K562 (cell line): ENCODE measurements at regions not wholly inside any gene's neighbourhood (a gene's known extent, or its start where the extent isn't known, plus 50 kb on each side); places are given as distances from the start of the nearest gene placed in this dataset.

Experiments used
- ATAC-seq: fragments of 200-7000 bp; cut with Tn5 transposase; 3 replicates; pipeline ENCODE4 v1.9.1; 2020; ENCODE audit warnings: moderate library complexity
- BruUV-seq: library from RNA; stranded (reverse); fragments of 400-500 nt; replicated peaks from 2 replicates; lab custom pipeline; 2021; lab: Mats Ljungman, UMichigan
- CTCF ChIA-PET: fragments of 300-600 bp; formaldehyde crosslinking; extraction: SDS; loops from one replicate; lab custom pipeline; 2021; ENCODE audit warnings: low intra/inter-chr PET ratio; lab: Yijun Ruan, JAX
- POLR2A ChIA-PET: fragments of 300-600, 350-650 bp; sonication (Branson Sonifier 250); formaldehyde crosslinking; extraction: SDS; loops from one replicate; lab custom pipeline; 2021; ENCODE audit warnings: antibody characterized with exemption, inconsistent platforms; lab: Yijun Ruan, JAX
- DNase-seq, 4 experiments: peaks; one replicate each; pipeline versions ENCODE4 v3.0.0 to v3.0.0-alpha.2; 2011 to 2018; ENCODE audit warnings: low spot score in 3 of 4, mixed read lengths in 3 of 4; ENCODE audit errors: extremely low read depth in 1 of 4
- FAIRE-seq: peaks from 2 replicates; lab custom pipeline; 2011; peaks lifted over from hg19 to GRCh38; lab: Jason Lieb, UNC
- H2AFZ ChIP-seq: 2 replicates; pipeline ENCODE4 v1.6.0; 2011; ENCODE audit warnings: low read depth, low read length, control low read depth, inconsistent platforms
- H3K27ac ChIP-seq: fragments of 200-600 bp; 3 replicates; pipeline ENCODE4 v1.8.0; 2011; ENCODE audit warnings: low read depth, mild to moderate bottlenecking, control low read depth, inconsistent platforms, low read length, moderate library complexity, mixed read lengths; ENCODE audit errors: extremely low read depth
- H3K27me3 ChIP-seq, 2 experiments: fragments of 300-600 bp in 1 of 2; 2 replicates in 1 of 2; 3 replicates in 1 of 2; pipeline versions ENCODE4 v1.6.0 to v1.8.0; 2011; ENCODE audit warnings: inconsistent platforms in 2 of 2, low read length in 2 of 2, mild to moderate bottlenecking in 1 of 2, mixed read lengths in 1 of 2, moderate library complexity in 1 of 2; ENCODE audit not compliant: control insufficient read depth in 2 of 2, insufficient read depth in 2 of 2
- H3K36me3 ChIP-seq: fragments of 300-600 bp; 3 replicates; pipeline ENCODE4 v1.8.0; 2011; ENCODE audit warnings: mild to moderate bottlenecking, low read length, inconsistent platforms; ENCODE audit not compliant: control insufficient read depth, insufficient read depth
- H3K4me1 ChIP-seq, 2 experiments: fragments of 200-600 bp in 1 of 2; replicated peaks in 1 of 2; 2 replicates in 1 of 2; 3 replicates in 1 of 2; pipeline versions ENCODE4 v1.5.1 to v1.8.0; 2011; ENCODE audit warnings: inconsistent platforms in 2 of 2, low read length in 2 of 2, mild to moderate bottlenecking in 1 of 2, mixed read lengths in 1 of 2, moderate library complexity in 1 of 2; ENCODE audit not compliant: control insufficient read depth in 2 of 2, insufficient read depth in 2 of 2
- H3K4me2 ChIP-seq: 2 replicates; pipeline ENCODE4 v1.6.1; 2011; ENCODE audit warnings: low read length, control low read depth, inconsistent platforms, mixed read lengths; ENCODE audit not compliant: insufficient read depth
- H3K4me3 ChIP-seq: fragments of 200-600 bp; sonication (generic), shearing (Covaris generic); 2 replicates; pipeline ENCODE4 v1.5.1; 2016; ENCODE audit warnings: control low read depth, inconsistent platforms
- H3K79me2 ChIP-seq: fragments of 200-600 bp; 3 replicates; pipeline ENCODE4 v1.8.0; 2011; ENCODE audit warnings: low read length, inconsistent platforms; ENCODE audit not compliant: control insufficient read depth, insufficient read depth
- H3K9ac ChIP-seq, 2 experiments: 2 replicates each; pipeline versions ENCODE4 v1.6.0 to v1.6.1; 2011; ENCODE audit warnings: low read depth in 2 of 2, low read length in 2 of 2, control low read depth in 1 of 2, inconsistent platforms in 1 of 2, mild to moderate bottlenecking in 1 of 2, mixed read lengths in 1 of 2; ENCODE audit not compliant: insufficient read depth in 1 of 2
- H3K9me1 ChIP-seq: one replicate; pipeline ENCODE4 v1.6.0; 2011; ENCODE audit warnings: inconsistent platforms, mild to moderate bottlenecking, low read length, moderate library complexity; ENCODE audit not compliant: control insufficient read depth, insufficient read depth
- H3K9me3 ChIP-seq: replicated peaks from 2 replicates; pipeline ENCODE4 v1.5.1; 2011; ENCODE audit warnings: low read depth, low read length, inconsistent platforms; ENCODE audit not compliant: control insufficient read depth, insufficient read depth
- H4K20me1 ChIP-seq: replicated peaks from 2 replicates; pipeline ENCODE4 v1.6.1; 2011; ENCODE audit warnings: low read length, inconsistent platforms, mixed read lengths; ENCODE audit not compliant: control insufficient read depth, insufficient read depth
- C11orf30 ChIP-seq: fragments of 450-650 bp; IDR thresholded peaks from 2 replicates; pipeline ENCODE4 v1.6.1; 2016; ENCODE audit warnings: low read depth, mild to moderate bottlenecking
- DIDO1 ChIP-seq: fragments of 450-650 bp; IDR thresholded peaks from 2 replicates; pipeline ENCODE4 v1.6.1; 2016; ENCODE audit warnings: low read depth, missing biosample characterization, missing genetic modification characterization
- GATAD2A ChIP-seq: fragments of 450-650 bp; IDR thresholded peaks from 2 replicates; pipeline ENCODE4 v1.6.1; 2017
- MAFG ChIP-seq: fragments of 450-650 bp; conservative IDR thresholded peaks from 2 replicates; pipeline ENCODE4 v1.6.1; 2016; ENCODE audit warnings: missing genetic modification characterization, missing compliant biosample characterization
- NFATC3 ChIP-seq: fragments of 450-650 bp; IDR thresholded peaks from 2 replicates; pipeline ENCODE4 v1.6.1; 2017; ENCODE audit warnings: mild to moderate bottlenecking
- NUFIP1 ChIP-seq: fragments of 450-650 bp; IDR thresholded peaks from 2 replicates; pipeline ENCODE4 v1.6.1; 2018; ENCODE audit not compliant: partially characterized antibody
- REST ChIP-seq, 2 experiments: fragments of 450-650 bp; formaldehyde crosslinking in 1 of 2; IDR thresholded peaks; 2 replicates each; pipeline versions ENCODE4 v1.4.0 to v1.6.1; 2014 to 2020; ENCODE audit warnings: mild to moderate bottlenecking in 2 of 2, borderline replicate concordance in 1 of 2, low read depth in 1 of 2
- SAFB ChIP-seq: fragments of 200-400 bp; formaldehyde crosslinking; IDR thresholded peaks from 2 replicates; pipeline ENCODE4 v1.6.1; 2017; ENCODE audit warnings: low read depth, low read length, borderline replicate concordance
- SAP30 ChIP-seq: fragments of 200-600 bp; sonication (generic); IDR thresholded peaks from 2 replicates; pipeline ENCODE4 v1.6.1; 2012; ENCODE audit warnings: borderline replicate concordance, low read depth, mild to moderate bottlenecking, moderate library complexity, low read length, control low read depth, inconsistent platforms; ENCODE audit not compliant: insufficient read depth, poor library complexity, severe bottlenecking
- STAT5B ChIP-seq: fragments of 250-450 bp; sonication (Bioruptor Pico); IDR thresholded peaks from 2 replicates; pipeline ENCODE4 v1.8.0; 2021; ENCODE audit warnings: mild to moderate bottlenecking, inconsistent platforms
- TCF7L2 ChIP-seq: fragments of 150-350 bp; IDR thresholded peaks from 2 replicates; pipeline ENCODE4 v1.6.1; 2016; ENCODE audit warnings: low read depth, mild to moderate bottlenecking, low read length, moderate library complexity
- ZNF239 ChIP-seq: fragments of 250-450 bp; sonication (Bioruptor Pico); IDR thresholded peaks from 2 replicates; pipeline ENCODE4 v1.4.0; 2020; ENCODE audit warnings: mild to moderate bottlenecking
- ZNF316 ChIP-seq: fragments of 450-650 bp; IDR thresholded peaks from 2 replicates; pipeline ENCODE4 v1.6.1; 2016
- ZNF778 ChIP-seq: fragments of 450-650 bp; formaldehyde crosslinking; IDR thresholded peaks from 2 replicates; pipeline ENCODE4 v1.4.0; 2020; ENCODE audit warnings: mild to moderate bottlenecking, moderate library complexity
- ZNF79 ChIP-seq: fragments of 250-450 bp; sonication (Bioruptor Pico); IDR thresholded peaks from 2 replicates; pipeline ENCODE4 v1.4.0; 2020; ENCODE audit warnings: low read depth, mild to moderate bottlenecking, moderate library complexity
- WGBS: fragments of 100-300 bp; shearing (Covaris generic); methylation state at CpG from one replicate; pipeline ENCODE4 v1.1.6; 2016; ENCODE audit warnings: low coverage, mixed read lengths; ENCODE audit not compliant: insufficient coverage; ENCODE audit errors: missing lambda C conversion rate; 5-methylcytosine and 5-hydroxymethylcytosine counted together
- in situ Hi-C: fragments of 300-500 bp; cut with MboI; formaldehyde crosslinking; loops from 4 replicates; pipeline ENCODE4 v1.15.0; 2018; ENCODE audit warnings: inconsistent platforms, mixed read lengths
- intact Hi-C: fragments of 100-400 bp; cut with micrococcal nuclease; formaldehyde crosslinking; loops from 2 replicates; pipeline ENCODE4 v1.14.2; 2022
- TF ChIP-seq, protein P1 (sequence below), 2 experiments: IDR thresholded peaks; 2 replicates each; pipeline ENCODE4 v1.6.1; 2011; ENCODE audit warnings: borderline replicate concordance in 1 of 2, control low read depth in 1 of 2, low read depth in 1 of 2, low read length in 1 of 2, mild to moderate bottlenecking in 1 of 2, mixed read lengths in 1 of 2, moderate library complexity in 1 of 2; ENCODE audit not compliant: insufficient read depth in 1 of 2, insufficient read length in 1 of 2, poor library complexity in 1 of 2, severe bottlenecking in 1 of 2; ENCODE audit errors: extremely low read depth in 1 of 2

DNA sequence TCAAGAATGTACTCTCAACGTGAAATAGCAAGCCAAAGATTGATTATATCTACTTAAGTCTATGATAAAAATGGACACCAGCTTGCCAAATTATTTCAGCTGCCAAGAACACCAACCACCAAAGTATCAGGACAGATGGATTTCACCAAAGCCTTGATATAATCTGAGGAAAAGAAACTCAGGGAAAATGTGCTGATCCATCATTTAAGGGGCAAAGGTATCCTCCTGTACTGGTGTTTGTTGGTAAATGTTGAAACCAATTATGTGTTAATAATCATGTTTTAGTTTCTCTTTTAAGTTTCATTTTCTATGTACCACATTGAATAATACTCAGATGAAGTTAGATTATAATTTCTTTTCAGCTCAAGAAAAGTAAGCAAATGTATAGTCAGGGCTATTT lies 1284.3 kb upstream of the TMEM132C start:
- no peak overlapping the region for H3K4me2 ChIP-seq
- POLR2A ChIA-PET = no interaction called here
- intact Hi-C loops = no loop called here
- BruUV-seq = no TSS peak
- CTCF ChIA-PET = no interaction called here
- no peak for ATAC-seq
- TF ChIP-seq GATAD2A (no peak), SAFB (no peak), ZNF316 (peak; percentile 77), ZNF778 (no peak), SAP30 (no peak), DIDO1 (tag) (no peak), TCF7L2 (no peak), ZNF79 (CRISPR knock-in tag) (no peak), MAFG (0 out of 2 replicates have a peak, but pooled peaks have one; percentile 28), STAT5B (CRISPR knock-in tag) (no peak), C11orf30 (peak; percentile 26; the same call in 1 of the 2 replicates), REST (IDR thresholded peaks at IDR 0.05; ENCODE audit: borderline replicate concordance) (no peak), REST (CRISPR knock-in tag; IDR thresholded peaks at IDR 0.05; ENCODE audit: low read depth) (no peak), ZNF239 (no peak), NUFIP1 (no peak), NFATC3 (no peak)
- TF ChIP-seq, protein P1, sequence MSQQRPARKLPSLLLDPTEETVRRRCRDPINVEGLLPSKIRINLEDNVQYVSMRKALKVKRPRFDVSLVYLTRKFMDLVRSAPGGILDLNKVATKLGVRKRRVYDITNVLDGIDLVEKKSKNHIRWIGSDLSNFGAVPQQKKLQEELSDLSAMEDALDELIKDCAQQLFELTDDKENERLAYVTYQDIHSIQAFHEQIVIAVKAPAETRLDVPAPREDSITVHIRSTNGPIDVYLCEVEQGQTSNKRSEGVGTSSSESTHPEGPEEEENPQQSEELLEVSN (IDR thresholded peaks at IDR 0.05; ENCODE audit: borderline replicate concordance in 1 of 2, extremely low read depth in 1 of 2, insufficient read depth in 1 of 2, insufficient read length in 1 of 2, low read depth in 1 of 2, low read length in 1 of 2, poor library complexity in 1 of 2, severe bottlenecking in 1 of 2) = no peak
- TF ChIP-seq, all 486 proteins: peak for 3
- no peak overlapping the region for H3K27ac ChIP-seq
- H4K20me1 ChIP-seq = no peaks in the 10 kb centered on the region
- H3K27me3 ChIP-seq = no peaks in the 10 kb centered on the region
- H3K4me1 ChIP-seq = no peaks in the 10 kb centered on the region
- DNase-seq = no peak
- H2AFZ ChIP-seq = no peak overlapping the region
- H3K79me2 ChIP-seq = no peaks in the 10 kb centered on the region
- in situ Hi-C loops = no loop called here
- no peaks in the 10 kb centered on the region for H3K36me3 ChIP-seq
- H3K4me3 ChIP-seq = no peak overlapping the region
- H3K9me1 ChIP-seq = no peaks in the 10 kb centered on the region
- FAIRE-seq = no peak
- peaks cover 4% of the 10 kb centered on the region for H3K9me3 ChIP-seq
- no peak overlapping the region for H3K9ac ChIP-seq
- whole genome bisulfite sequencing = 0% methylated on average over 1 of the region's 1 CpG
